Colonic mucosa (tissue), 4 donors: ENCODE measurements at regions not wholly inside any gene's neighbourhood (a gene's known extent, or its start where the extent isn't known, plus 50 kb on each side); places are given as distances from the start of the nearest gene placed in this dataset.

Source experiments
- DNase-seq: peaks from one replicate; pipeline ENCODE4 v3.0.0-alpha.2; 2020
- H3K27ac ChIP-seq: fragments of 200-600 bp; one replicate; pipeline ENCODE4 v1.8.0; 2021
- H3K27me3 ChIP-seq: fragments of 200-600 bp; one replicate; pipeline ENCODE4 v1.8.0; 2021
- H3K36me3 ChIP-seq: fragments of 200-600 bp; one replicate; pipeline ENCODE4 v1.8.0; 2021
- H3K4me1 ChIP-seq: fragments of 200-600 bp; one replicate; pipeline ENCODE4 v1.8.0; 2021; ENCODE audit warnings: mild to moderate bottlenecking
- H3K4me3 ChIP-seq: fragments of 200-600 bp; one replicate; pipeline ENCODE4 v1.8.0; 2021
- H3K9ac ChIP-seq, 2 donors: one replicate each; pipeline ENCODE4 v1.7.0; 2013; ENCODE audit warnings: control low read depth in 2 of 2, low read depth in 2 of 2, low read length in 2 of 2
- H3K9me3 ChIP-seq: fragments of 200-600 bp; one replicate; pipeline ENCODE4 v1.8.0; 2021
- intact Hi-C: fragments of 100-400 bp; cut with DNase I; formaldehyde crosslinking; loops from one replicate; pipeline ENCODE4 v1.14.1; 2022
- TF ChIP-seq, protein P1 (sequence below): fragments of 200-600 bp; IDR thresholded peaks from one replicate; pipeline ENCODE4 v1.8.0; 2022; ENCODE audit warnings: antibody characterized with exemption, mild to moderate bottlenecking
- donor health status: healthy.
- donor health status: DM: no; HTN: no; CAD: no.
- donor health status: DM: no; HTN: no; CAD: no.

DNA sequence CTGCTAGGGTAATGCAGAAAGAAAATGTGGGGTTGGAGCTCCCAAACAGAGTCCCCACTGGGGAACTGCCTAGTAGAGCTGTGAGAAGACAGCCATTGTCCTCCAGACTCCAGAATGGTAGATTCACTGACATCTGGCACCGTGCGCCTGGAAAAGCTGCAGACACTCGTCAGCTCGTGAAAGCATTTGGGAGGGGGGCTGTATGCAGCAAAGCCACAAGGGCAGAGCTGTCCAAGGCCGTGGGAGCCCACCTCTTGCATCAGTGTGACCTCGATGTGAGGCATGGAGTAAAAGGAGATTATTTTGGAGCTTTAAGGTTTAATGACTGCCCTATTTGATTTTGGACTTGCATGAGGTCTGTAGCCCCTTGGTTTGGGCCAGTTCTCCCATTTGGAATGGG is 242.9 kb downstream of the VGLL3 start:
- TF ChIP-seq, protein P1, sequence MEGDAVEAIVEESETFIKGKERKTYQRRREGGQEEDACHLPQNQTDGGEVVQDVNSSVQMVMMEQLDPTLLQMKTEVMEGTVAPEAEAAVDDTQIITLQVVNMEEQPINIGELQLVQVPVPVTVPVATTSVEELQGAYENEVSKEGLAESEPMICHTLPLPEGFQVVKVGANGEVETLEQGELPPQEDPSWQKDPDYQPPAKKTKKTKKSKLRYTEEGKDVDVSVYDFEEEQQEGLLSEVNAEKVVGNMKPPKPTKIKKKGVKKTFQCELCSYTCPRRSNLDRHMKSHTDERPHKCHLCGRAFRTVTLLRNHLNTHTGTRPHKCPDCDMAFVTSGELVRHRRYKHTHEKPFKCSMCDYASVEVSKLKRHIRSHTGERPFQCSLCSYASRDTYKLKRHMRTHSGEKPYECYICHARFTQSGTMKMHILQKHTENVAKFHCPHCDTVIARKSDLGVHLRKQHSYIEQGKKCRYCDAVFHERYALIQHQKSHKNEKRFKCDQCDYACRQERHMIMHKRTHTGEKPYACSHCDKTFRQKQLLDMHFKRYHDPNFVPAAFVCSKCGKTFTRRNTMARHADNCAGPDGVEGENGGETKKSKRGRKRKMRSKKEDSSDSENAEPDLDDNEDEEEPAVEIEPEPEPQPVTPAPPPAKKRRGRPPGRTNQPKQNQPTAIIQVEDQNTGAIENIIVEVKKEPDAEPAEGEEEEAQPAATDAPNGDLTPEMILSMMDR, result no peak
- Histone ChIP-seq H3K9ac (no peak overlapping the region), H3K27ac (no peak overlapping the region), H3K27me3 (no peaks in the 10 kb centered on the region), H3K36me3 (no peaks in the 10 kb centered on the region), H3K9me3 (no peaks in the 10 kb centered on the region), H3K4me3 (no peak overlapping the region), H3K4me1 (no peaks in the 10 kb centered on the region)
- DNase-seq, result no peak
- intact Hi-C loops, result no loop called here

DNA sequence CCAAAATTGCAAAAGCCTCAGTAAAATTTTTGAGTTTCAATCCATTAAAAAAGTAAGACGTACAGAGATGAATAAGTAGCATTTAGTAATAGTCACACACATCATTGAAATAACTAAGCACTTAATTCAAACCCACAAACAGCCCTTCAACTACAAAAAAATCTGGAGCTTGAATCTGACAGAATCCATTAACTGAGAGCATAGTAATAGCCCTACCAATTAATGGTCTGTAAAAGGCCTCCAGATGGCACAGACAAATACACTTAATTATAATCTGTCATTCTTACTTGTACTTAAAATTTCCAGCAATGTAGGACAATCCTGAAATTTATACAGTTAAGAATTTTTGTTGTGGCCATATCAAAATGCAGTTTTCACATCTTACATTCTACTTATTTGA is 246.9 kb downstream of the VGLL3 start:
- Histone ChIP-seq H3K27me3 (no peaks in the 10 kb centered on the region), H3K9me3 (no peaks in the 10 kb centered on the region), H3K9ac (no peak overlapping the region), H3K27ac (no peak overlapping the region), H3K4me3 (no peak overlapping the region), H3K4me1 (no peaks in the 10 kb centered on the region), H3K36me3 (no peaks in the 10 kb centered on the region)
- no peak for DNase-seq
- TF ChIP-seq, protein P1, result no peak
- intact Hi-C loops, result no loop called here

DNA sequence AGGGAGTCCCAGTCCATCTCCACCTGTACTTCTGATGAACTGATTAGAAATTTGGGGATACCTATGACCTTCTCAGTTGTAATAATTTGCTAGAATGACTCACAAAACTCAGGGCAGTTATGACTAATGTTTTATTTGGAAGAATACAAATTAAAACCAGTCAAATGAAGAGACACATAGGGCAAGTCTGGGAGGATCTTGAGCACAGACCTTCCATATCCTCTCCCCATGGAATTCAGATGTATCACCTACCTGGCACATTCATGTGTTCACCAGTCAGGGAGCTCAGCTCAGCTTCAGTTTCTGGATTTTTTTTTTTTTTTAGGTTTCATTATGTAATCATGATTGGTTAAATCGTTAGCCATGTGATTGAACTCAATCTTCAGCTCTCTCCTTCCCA is 247.7 kb downstream of the VGLL3 start:
- intact Hi-C loops, result no loop called here
- no peaks in the 10 kb centered on the region for H3K36me3 ChIP-seq
- no peak overlapping the region for H3K9ac ChIP-seq
- DNase-seq, result no peak
- H3K27ac ChIP-seq, result no peak overlapping the region
- H3K4me3 ChIP-seq, result no peak overlapping the region
- TF ChIP-seq, protein P1, result no peak
- no peaks in the 10 kb centered on the region for H3K9me3 ChIP-seq
- H3K27me3 ChIP-seq, result no peaks in the 10 kb centered on the region
- H3K4me1 ChIP-seq, result no peaks in the 10 kb centered on the region

DNA sequence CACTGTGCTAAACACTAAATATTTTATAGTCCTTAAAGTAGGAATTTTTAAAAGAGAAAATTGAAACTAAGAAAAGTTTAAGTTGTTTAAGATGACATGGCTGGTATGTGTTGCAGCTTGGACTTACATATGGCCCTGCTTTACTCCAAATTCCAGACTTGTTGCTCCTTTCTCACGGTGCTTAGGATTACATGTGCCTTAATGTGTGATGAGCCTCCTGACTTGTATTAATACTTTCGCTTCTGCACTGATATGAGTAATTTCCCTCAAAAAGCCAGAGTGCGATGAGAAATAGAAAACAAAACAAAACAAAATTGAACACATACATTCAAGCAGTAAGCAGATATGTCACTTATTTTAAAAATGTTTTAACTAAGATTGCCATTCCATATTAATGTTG is 250.2 kb downstream of the VGLL3 start:
- H3K4me1 ChIP-seq, result no peaks in the 10 kb centered on the region
- TF ChIP-seq, protein P1, result no peak

DNA sequence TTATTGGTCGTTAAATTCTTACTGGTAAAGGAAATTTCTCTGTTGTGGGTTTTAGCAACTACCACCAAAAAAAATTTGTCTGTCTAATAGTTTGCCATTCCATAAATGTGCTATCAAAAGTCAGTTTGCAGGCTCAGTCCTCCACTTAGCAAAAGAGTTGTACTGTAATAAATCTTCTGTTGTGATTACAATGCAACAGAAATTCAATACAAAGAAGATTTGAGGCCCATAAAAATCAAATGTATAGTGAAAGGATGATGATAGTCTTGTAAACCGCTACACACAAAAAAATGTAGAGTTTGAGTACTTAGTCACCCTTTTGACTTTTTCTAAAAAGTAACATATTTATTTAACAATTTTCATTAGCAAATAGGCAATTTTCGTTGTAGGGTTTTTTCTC is 251.7 kb downstream of the VGLL3 start:
- no peaks in the 10 kb centered on the region for H3K4me1 ChIP-seq
- no peak overlapping the region for H3K27ac ChIP-seq
- TF ChIP-seq, protein P1, result no peak
- DNase-seq, result no peak
- no peak overlapping the region for H3K9ac ChIP-seq
- H3K4me3 ChIP-seq, result no peak overlapping the region
- no peaks in the 10 kb centered on the region for H3K36me3 ChIP-seq
- intact Hi-C loops, result no loop called here
- H3K9me3 ChIP-seq, result no peaks in the 10 kb centered on the region
- no peaks in the 10 kb centered on the region for H3K27me3 ChIP-seq

More for the DNA sequence above, 250.2 kb downstream of the VGLL3 start:
- intact Hi-C loops, result no loop called here
- Histone ChIP-seq H3K36me3 (no peaks in the 10 kb centered on the region), H3K27me3 (no peaks in the 10 kb centered on the region), H3K27ac (no peak overlapping the region), H3K4me3 (no peak overlapping the region), H3K9ac (no peak overlapping the region), H3K9me3 (no peaks in the 10 kb centered on the region)
- DNase-seq, result no peak

DNA sequence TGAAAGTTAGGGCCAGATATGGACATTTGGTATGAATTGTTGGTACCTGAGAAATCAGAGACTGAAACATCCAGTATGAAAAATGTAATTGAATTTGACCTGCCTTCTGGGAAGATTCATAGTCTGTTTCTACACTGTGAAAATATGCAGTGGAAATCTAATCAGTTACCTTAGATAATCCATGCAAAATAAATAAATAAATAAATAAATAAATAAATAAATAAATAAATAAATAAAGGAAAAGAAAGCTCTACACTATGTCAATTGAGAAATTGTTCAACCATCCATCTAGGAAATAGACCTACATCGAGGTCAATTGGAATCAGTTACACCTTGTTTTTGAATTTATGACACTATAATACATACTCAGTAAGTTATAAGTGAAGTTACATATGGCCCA is 252.3 kb downstream of the VGLL3 start:
- Histone ChIP-seq H3K27me3 (no peaks in the 10 kb centered on the region), H3K9ac (no peak overlapping the region), H3K36me3 (no peaks in the 10 kb centered on the region), H3K4me1 (no peaks in the 10 kb centered on the region), H3K9me3 (no peaks in the 10 kb centered on the region), H3K4me3 (no peak overlapping the region), H3K27ac (no peak overlapping the region)
- TF ChIP-seq, protein P1, result no peak
- intact Hi-C loops, result no loop called here
- DNase-seq, result no peak
